ENCODE measurements at regions not wholly inside any gene's neighbourhood (a gene's known extent, or its start where the extent isn't known, plus 50 kb on each side); places are given as distances from the start of the nearest gene placed in this dataset.

GRCh38 chr6:141395443-141396008 is 737.2 kb upstream of the GJE1 start:
- TF ChIP-seq JUNB (CRISPR knock-in tag; conservative IDR thresholded peaks at IDR 0.05) (no peak), SRF (CRISPR knock-in tag; IDR thresholded peaks at IDR 0.05) (no peak), IRF2 (CRISPR knock-in tag; IDR thresholded peaks at IDR 0.05) (no peak), UBTF (IDR thresholded peaks at IDR 0.05; ENCODE audit: borderline replicate concordance in 1 of 2, low read depth in 2 of 2, low read length in 2 of 2) (no peak), BRF1 (IDR thresholded peaks at IDR 0.05; ENCODE audit: borderline replicate concordance, extremely low read depth, insufficient read length) (no peak), ATF1 (CRISPR knock-in tag; IDR thresholded peaks at IDR 0.05) (no peak), ATF1 (tag; IDR thresholded peaks at IDR 0.05) (no peak), ZFX (CRISPR knock-in tag; IDR thresholded peaks at IDR 0.05) (no peak), SPI1 (IDR thresholded peaks at IDR 0.05; ENCODE audit: borderline replicate concordance, low read depth, low read length) (no peak), ZNF121 (CRISPR knock-in tag; conservative IDR thresholded peaks at IDR 0.05) (no peak), CEBPB (tag; IDR thresholded peaks at IDR 0.05) (no peak), KDM1A (IDR thresholded peaks at IDR 0.05) (no peak), FOXM1 (IDR thresholded peaks at IDR 0.05; ENCODE audit: low read depth) (no peak), FOXM1 (CRISPR knock-in tag; IDR thresholded peaks at IDR 0.05; ENCODE audit: low read depth) (no peak), MYBL2 (IDR thresholded peaks at IDR 0.05; ENCODE audit: low read depth) (no peak), MYBL2 (CRISPR knock-in tag; IDR thresholded peaks at IDR 0.05; ENCODE audit: borderline replicate concordance) (no peak)

Measured in K562 (cell line).